Hepatocyte (in vitro differentiated cells): ENCODE measurements at regions not wholly inside any gene's neighbourhood (a gene's known extent, or its start where the extent isn't known, plus 50 kb on each side); places are given as distances from the start of the nearest gene placed in this dataset.

Source experiments
- EZH2 ChIP-seq: fragments of 200-600 bp; sonication (generic); IDR thresholded peaks from 2 replicates; pipeline ENCODE4 v1.6.1; 2016; ENCODE audit warnings: antibody characterized with exemption, mild to moderate bottlenecking, borderline replicate concordance
- EZH2phosphoT487 ChIP-seq: fragments of 200-600 bp; sonication (generic); IDR thresholded peaks from one replicate; pipeline ENCODE4 v1.6.1; 2018; ENCODE audit warnings: antibody characterized with exemption, mild to moderate bottlenecking, low read depth, moderate library complexity; ENCODE audit not compliant: unreplicated experiment, severe bottlenecking
- TF ChIP-seq, protein P1 (sequence below): fragments of 200-600 bp; sonication (generic); IDR thresholded peaks from 2 replicates; pipeline ENCODE4 v1.5.1; 2016; ENCODE audit warnings: antibody characterized with exemption, mild to moderate bottlenecking; ENCODE audit not compliant: poor library complexity

DNA sequence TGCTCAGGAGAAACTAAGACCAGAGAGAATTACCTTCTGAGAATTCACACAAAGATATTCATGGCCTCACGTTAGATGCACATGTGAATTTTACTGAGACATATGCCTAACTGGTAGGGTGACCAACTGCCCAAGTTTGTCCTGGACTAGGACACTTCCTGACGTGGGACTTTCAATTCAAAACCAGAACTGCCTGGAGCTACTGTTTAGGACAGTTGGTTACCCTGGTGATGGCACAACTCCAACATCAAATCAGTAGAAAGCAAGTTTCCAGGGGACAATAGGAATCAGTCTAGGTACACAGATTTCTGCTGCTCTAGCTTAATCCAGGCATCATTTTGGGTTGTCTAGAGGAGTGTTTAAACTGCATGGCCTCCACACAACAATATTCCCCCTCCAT, 178.7 kb downstream of the GXYLT1 start:
- TF ChIP-seq, protein P1, sequence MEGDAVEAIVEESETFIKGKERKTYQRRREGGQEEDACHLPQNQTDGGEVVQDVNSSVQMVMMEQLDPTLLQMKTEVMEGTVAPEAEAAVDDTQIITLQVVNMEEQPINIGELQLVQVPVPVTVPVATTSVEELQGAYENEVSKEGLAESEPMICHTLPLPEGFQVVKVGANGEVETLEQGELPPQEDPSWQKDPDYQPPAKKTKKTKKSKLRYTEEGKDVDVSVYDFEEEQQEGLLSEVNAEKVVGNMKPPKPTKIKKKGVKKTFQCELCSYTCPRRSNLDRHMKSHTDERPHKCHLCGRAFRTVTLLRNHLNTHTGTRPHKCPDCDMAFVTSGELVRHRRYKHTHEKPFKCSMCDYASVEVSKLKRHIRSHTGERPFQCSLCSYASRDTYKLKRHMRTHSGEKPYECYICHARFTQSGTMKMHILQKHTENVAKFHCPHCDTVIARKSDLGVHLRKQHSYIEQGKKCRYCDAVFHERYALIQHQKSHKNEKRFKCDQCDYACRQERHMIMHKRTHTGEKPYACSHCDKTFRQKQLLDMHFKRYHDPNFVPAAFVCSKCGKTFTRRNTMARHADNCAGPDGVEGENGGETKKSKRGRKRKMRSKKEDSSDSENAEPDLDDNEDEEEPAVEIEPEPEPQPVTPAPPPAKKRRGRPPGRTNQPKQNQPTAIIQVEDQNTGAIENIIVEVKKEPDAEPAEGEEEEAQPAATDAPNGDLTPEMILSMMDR: no peak
- no peak for TF ChIP-seq EZH2
- no peak for TF ChIP-seq EZH2phosphoT487
